ENCODE measurements at regions not wholly inside any gene's neighbourhood (a gene's known extent, or its start where the extent isn't known, plus 50 kb on each side); places are given as distances from the start of the nearest gene placed in this dataset.

DNA sequence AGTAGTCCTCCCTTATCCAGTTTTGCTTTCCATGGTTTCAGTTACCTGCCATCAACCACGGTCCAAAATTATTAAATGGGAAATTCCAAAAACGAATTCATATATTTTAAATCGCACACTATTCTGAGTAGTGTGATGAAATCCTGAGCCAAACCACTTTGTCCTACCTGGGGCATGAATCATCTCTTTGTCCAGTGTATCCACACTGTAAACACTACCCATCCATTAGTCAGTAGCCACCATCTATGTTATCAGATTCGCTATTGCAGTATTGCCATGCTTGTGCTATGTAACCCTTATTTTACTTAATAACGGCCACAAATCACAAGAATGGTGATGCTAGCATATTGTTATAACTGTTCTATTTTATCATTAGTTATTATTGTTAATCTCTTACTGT, 704.6 kb downstream of the SMARCA1 start:
- no peaks in the 10 kb centered on the region for H3K27me3 Mint-ChIP-seq (ENCODE audit: unreplicated experiment)
- H3K9me3 Mint-ChIP-seq (ENCODE audit: unreplicated experiment), result no peaks in the 10 kb centered on the region
- H3K4me3 Mint-ChIP-seq (ENCODE audit: unreplicated experiment), result no peak overlapping the region
- no peak for DNase-seq
- no peak overlapping the region for H3K27ac Mint-ChIP-seq (ENCODE audit: unreplicated experiment)
- no peaks in the 10 kb centered on the region for H3K36me3 Mint-ChIP-seq (ENCODE audit: unreplicated experiment)
- TF ChIP-seq, protein P1, sequence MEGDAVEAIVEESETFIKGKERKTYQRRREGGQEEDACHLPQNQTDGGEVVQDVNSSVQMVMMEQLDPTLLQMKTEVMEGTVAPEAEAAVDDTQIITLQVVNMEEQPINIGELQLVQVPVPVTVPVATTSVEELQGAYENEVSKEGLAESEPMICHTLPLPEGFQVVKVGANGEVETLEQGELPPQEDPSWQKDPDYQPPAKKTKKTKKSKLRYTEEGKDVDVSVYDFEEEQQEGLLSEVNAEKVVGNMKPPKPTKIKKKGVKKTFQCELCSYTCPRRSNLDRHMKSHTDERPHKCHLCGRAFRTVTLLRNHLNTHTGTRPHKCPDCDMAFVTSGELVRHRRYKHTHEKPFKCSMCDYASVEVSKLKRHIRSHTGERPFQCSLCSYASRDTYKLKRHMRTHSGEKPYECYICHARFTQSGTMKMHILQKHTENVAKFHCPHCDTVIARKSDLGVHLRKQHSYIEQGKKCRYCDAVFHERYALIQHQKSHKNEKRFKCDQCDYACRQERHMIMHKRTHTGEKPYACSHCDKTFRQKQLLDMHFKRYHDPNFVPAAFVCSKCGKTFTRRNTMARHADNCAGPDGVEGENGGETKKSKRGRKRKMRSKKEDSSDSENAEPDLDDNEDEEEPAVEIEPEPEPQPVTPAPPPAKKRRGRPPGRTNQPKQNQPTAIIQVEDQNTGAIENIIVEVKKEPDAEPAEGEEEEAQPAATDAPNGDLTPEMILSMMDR (IDR thresholded peaks at IDR 0.05; ENCODE audit: partially characterized antibody, unreplicated experiment), result no peak
- H3K4me1 Mint-ChIP-seq (ENCODE audit: low read depth, unreplicated experiment), result no peaks in the 10 kb centered on the region

DNA sequence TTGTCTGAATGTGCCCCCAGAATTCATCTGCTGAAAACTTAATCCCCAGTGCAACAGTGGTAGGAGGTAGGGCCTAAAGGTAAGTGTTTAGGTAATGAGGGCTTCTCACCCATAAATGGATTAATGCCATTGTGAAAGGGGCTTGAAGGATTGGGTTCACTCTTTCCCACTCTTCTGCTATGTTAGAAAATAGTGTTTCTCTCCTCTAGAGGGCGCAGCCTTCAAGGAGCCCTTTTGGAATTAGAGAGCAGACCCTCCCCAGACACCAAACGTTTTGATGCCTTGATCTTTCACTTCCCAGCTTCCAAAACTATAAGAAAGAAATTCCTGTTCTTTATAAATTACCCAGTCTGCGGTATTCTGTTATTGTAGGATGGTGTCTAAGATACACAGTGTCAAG, 706.4 kb downstream of the SMARCA1 start:
- no peaks in the 10 kb centered on the region for H3K4me1 Mint-ChIP-seq (ENCODE audit: low read depth, unreplicated experiment)
- TF ChIP-seq, protein P1 (IDR thresholded peaks at IDR 0.05; ENCODE audit: partially characterized antibody, unreplicated experiment), result peak; percentile 66
- H3K27me3 Mint-ChIP-seq (ENCODE audit: unreplicated experiment), result no peaks in the 10 kb centered on the region
- H3K4me3 Mint-ChIP-seq (ENCODE audit: unreplicated experiment), result no peak overlapping the region
- no peak for DNase-seq
- H3K36me3 Mint-ChIP-seq (ENCODE audit: unreplicated experiment), result no peaks in the 10 kb centered on the region
- no peak overlapping the region for H3K27ac Mint-ChIP-seq (ENCODE audit: unreplicated experiment)
- no peaks in the 10 kb centered on the region for H3K9me3 Mint-ChIP-seq (ENCODE audit: unreplicated experiment)

DNA sequence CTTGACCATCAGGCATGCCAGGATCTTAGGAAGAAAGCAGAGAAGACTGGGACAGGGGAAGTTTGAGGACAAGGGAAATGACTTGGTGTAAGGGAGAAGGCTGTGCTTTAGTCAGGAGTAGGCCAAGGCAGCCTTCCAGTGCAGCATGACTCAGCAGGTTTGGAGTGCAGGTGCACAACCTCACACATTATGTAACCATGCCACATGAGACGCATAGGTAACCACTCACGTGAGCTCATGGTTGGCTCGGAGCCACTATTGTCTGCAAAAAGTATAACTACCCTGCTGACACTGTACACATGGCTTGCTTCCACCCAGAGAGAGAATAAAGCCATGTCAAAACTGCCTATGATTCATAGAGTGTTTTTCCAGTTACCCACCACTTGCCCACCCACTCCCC, 715.9 kb downstream of the SMARCA1 start:
- Mint-ChIP-seq H3K36me3 (ENCODE audit: unreplicated experiment) (no peaks in the 10 kb centered on the region), H3K27ac (ENCODE audit: unreplicated experiment) (no peak overlapping the region), H3K9me3 (ENCODE audit: unreplicated experiment) (no peaks in the 10 kb centered on the region), H3K4me1 (ENCODE audit: low read depth, unreplicated experiment) (no peaks in the 10 kb centered on the region), H3K27me3 (ENCODE audit: unreplicated experiment) (peaks cover 2% of the 10 kb centered on the region), H3K4me3 (ENCODE audit: unreplicated experiment) (no peak overlapping the region)
- TF ChIP-seq, protein P1 (IDR thresholded peaks at IDR 0.05; ENCODE audit: partially characterized antibody, unreplicated experiment), result no peak
- DNase-seq, result no peak

DNA sequence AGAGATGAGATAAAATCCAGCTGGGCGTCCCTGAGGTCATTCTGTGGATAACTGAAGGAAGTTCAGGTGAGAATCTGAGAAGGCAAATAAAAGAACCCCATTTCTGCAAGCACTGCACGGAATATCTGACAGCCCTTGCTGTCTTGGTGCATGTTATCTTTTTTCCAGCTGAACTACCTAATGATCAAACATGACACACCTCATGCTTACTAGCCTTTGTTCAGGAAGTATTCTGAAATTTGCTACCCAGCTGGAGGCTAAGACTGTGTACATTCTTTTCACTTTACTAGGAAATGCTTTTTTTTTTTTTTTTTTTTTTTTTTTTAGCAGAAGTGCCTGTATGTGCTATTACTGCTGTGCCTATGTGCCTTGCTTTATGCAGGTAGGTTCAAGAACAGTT, 718.1 kb downstream of the SMARCA1 start:
- H3K9me3 Mint-ChIP-seq (ENCODE audit: unreplicated experiment), result no peaks in the 10 kb centered on the region
- TF ChIP-seq, protein P1 (IDR thresholded peaks at IDR 0.05; ENCODE audit: partially characterized antibody, unreplicated experiment), result no peak
- H3K27ac Mint-ChIP-seq (ENCODE audit: unreplicated experiment), result no peak overlapping the region
- no peak for DNase-seq
- H3K36me3 Mint-ChIP-seq (ENCODE audit: unreplicated experiment), result no peaks in the 10 kb centered on the region
- no peaks in the 10 kb centered on the region for H3K27me3 Mint-ChIP-seq (ENCODE audit: unreplicated experiment)
- H3K4me3 Mint-ChIP-seq (ENCODE audit: unreplicated experiment), result no peak overlapping the region
- H3K4me1 Mint-ChIP-seq (ENCODE audit: low read depth, unreplicated experiment), result no peaks in the 10 kb centered on the region

DNA sequence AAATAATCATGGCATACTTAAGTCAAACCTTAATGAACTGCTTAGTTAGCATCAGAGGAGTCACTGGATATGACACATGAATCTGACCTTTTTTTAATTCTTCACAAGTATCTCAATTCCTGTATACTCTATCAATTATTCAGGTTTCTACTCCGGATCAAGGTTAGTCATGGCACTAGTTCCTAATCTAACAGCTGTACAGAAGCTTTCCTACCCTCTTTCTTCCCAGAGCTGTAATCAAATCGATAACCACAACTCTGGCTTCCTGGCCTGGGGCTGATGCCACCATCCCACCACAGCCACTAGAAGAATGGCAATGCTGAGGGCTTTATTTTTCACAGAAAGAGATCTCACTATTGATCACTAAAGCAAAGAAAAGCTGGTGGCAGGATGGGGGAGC, 718.5 kb downstream of the SMARCA1 start:
- DNase-seq, result no peak
- Mint-ChIP-seq H3K4me3 (ENCODE audit: unreplicated experiment) (no peak overlapping the region), H3K36me3 (ENCODE audit: unreplicated experiment) (no peaks in the 10 kb centered on the region), H3K27me3 (ENCODE audit: unreplicated experiment) (no peaks in the 10 kb centered on the region), H3K4me1 (ENCODE audit: low read depth, unreplicated experiment) (no peaks in the 10 kb centered on the region), H3K27ac (ENCODE audit: unreplicated experiment) (no peak overlapping the region), H3K9me3 (ENCODE audit: unreplicated experiment) (no peaks in the 10 kb centered on the region)
- TF ChIP-seq, protein P1 (IDR thresholded peaks at IDR 0.05; ENCODE audit: partially characterized antibody, unreplicated experiment), result no peak
